Left hindlimb (tissue), 1 donor: ENCODE measurements at regions not wholly inside any gene's neighbourhood (a gene's known extent, or its start where the extent isn't known, plus 50 kb on each side); places are given as distances from the start of the nearest gene placed in this dataset.

Experiments
- DNase-seq: peaks from one replicate; pipeline ENCODE4 v3.0.0-alpha.2; 2018

DNA sequence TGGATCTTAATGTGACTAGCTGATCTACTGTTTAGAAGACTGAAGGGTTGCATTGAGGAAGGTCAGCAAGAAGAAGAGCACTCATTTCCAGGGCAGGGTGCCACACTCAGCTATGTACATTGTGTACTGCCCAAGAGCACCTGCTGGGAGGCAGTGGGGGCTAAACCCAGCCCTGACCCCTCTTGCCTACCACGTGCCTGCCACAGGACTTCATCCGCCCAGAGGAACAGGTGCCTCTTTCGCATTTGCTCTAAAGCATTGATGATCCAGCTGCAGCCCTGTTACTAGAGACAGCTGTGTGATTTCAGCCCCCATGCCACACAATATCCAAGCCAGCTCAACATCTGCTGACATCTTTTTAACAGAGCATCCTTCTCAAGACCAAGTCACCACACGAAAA, 341.8 kb downstream of the LMX1A start:
- DNase-seq: no peak

DNA sequence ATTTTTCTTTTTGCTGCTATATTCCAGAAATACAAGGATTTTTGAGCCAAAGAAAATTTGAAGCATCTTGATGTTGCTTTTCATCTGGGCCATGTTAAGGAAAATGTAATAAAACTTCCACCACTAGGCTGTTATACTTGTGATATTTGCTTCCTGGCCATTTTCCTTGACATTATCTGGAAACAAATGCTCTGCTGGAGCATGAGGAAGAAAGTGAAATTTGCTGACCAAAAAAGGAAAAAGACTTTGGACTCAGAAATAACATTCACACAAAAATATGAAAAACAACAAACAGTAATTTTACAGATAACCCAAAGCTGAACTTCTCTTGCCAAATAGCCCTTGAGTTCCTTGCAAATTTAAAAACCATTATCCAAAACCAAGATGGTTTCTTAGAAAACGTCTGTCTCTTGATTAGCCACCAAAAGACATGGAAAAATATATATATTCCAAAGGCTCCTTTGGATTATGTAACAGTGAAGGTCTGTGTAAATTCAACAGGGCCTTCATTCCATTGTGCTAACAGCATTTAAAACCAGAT, 344.5 kb downstream of the LMX1A start:
- DNase-seq: no peak

DNA sequence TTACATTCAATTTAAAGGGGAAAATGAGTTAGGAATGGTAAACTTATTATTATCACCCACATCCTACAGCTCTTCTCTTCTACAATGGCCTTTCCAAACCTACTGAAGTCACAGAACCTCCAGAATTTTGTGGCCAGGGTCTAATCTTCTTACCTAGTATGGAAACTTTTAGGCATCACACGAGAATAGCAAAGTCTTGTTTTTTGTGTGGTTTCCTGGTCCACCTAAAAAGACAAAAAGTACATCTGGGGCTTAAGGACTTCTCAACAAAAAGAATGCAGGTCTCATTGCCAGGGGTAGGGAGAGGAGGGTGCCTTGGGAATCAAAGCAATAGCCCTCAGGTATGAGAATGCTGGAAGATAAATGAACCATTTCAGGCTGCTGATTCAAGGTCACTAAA, 345.3 kb downstream of the LMX1A start:
- no peak for DNase-seq

DNA sequence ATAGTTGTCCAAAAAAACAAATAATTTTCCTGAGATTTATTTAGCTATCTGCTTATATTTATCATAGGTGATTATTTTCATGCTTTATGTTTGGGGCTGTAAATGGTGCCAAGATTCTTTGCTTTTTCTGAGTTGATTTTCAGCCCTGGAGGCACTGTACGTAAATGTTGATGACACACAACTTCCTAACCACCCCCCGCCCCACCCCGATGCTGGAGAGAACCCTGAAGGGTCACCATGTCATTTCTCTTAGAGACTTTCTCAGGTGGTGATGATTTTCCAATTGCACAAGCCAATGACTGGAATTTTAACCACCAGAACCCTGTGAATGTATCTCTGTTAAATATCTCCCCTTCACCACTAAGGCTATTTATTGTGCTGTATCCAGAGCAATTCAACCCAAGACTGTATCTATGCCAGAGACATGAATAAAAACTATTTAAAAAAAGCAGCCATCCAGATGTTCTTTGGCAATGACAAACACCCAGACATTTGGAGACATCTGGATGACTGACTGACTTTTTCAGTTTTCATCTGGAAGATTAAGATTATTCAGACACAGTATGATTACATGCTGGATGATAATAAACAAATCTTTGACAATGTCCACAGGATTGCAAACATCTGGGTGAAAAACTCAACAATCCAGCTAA, 346.0 kb downstream of the LMX1A start:
- no peak for DNase-seq

DNA sequence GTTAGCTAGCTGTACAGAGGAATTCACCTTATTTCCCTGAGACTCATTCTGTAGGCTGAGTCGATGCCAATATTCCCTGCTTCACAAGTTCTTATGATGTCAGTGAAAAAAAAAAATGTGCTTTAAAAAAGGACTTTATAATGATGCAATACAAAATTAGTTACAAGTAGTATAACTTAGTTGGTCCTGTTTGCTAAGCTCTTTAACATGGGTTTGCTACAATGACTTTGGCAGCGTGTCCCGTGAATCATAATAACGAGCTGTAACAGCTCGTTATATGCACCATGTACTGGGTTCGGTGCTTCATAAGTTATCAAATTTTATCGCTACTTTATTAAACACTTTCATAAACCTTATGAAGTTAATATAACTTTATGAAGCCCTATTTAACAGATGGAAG, 349.7 kb downstream of the LMX1A start:
- no peak for DNase-seq

DNA sequence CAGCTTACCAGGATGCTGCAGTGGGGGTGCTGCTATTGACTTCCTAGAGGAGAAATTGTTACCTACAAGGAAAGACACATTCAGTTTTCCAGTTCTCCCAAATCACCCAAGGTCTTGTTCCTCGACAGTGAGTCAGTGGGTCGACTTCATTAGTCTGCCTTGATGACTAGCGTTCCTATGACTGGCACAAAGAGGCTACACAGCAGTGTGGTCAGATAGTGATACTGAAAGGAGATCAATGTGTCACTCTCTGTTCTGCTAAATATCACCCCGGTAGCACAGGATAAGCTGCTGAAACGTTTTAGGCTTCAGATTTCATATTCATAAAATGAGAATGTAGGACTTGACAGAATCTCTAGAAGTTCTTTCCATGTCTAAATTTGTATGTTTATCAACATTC, 357.4 kb downstream of the LMX1A start:
- no peak for DNase-seq

DNA sequence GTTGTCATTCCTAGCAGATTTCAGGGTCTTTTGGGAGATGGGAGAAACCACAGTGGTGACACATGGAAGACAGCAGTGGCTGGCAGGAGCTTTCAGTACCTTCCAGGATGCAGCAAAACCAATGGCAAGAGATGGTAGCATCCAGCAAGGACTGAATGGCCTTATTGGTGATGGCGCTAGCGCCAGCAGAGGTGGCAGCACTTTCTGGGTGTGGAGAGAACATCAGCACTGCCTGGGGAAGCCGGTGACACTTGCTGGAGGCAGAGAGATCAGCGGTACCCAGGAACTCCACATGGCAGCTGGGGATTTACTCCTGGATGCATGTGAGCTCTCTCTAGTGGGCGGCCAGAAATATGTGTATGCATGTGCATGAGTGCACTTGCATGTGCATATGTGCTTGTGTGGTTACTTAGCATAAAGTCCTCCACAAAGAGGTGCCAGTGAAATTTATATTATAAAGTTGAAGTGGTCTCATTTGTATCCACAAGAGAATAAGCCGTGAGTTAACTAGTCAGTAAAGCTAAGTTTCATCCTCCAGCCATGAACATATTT, 364.7 kb downstream of the LMX1A start:
- no peak for DNase-seq

DNA sequence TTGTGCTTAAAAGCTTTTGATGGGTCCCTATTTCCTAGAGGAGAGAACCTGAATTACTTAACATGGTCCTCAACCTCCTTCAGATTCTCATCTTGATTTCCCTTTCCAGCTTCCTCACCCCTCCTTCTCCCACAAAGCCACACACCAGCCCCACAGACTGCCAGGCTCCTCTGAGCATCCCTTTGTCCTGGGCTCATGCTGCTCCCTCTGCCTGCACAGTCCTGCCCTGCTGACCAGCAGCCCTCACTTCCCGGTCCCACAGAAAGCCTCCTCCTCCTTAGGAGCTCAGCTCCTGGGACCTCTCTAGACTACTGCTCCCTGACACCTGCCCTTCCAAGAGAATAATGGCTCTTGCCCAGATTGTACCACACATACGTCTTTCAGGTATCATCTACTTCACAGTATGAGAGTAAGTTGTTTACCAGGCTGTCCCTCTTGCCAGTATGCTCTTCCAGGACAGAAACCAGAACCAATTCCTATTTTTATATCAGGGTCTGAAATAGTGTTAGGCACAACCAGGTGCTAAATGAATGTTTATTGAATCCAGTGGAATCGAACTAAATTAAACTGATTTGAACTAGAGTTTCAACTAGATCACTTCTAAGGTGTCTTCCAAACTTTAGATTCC, 373.4 kb downstream of the LMX1A start:
- no peak for DNase-seq

DNA sequence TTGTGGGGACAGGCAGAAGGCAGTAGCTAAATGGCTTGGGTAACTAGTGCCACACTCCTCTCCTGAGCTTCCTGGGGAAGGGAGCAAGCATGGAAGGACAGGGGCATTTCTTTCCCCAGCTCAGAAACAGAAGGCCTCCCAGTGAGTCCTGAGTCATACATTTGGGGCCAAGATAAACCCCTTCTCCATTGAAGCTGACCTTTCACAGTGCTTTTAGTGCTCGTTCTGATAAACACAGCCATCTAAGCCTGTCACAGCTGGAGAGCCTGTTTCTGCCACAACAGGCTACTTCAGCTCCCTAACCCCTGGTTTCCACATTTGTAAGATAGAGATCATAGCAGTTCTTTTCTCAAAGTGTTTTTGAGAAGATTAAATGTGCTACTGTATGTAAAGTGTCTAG, 374.0 kb downstream of the LMX1A start:
- DNase-seq: no peak

DNA sequence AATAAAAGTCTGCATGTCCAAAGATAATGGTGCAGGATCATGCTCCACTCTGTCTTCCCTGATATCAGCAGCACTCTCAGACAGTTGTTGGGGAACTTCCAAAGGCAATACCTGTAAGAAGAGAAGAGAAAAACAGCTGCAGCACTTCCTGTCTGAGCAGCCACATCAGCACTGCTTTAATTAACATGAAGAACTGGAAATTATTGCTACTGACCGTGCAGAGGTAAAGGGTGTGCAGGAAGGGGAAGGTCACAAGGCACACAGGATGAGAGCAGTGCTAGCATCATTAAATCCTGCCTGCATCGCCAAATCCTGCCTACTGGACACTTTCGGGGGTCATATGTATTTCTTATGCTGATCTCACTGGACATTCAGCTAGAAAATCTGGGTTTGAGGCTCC, 379.0 kb downstream of the LMX1A start:
- DNase-seq: no peak

DNA sequence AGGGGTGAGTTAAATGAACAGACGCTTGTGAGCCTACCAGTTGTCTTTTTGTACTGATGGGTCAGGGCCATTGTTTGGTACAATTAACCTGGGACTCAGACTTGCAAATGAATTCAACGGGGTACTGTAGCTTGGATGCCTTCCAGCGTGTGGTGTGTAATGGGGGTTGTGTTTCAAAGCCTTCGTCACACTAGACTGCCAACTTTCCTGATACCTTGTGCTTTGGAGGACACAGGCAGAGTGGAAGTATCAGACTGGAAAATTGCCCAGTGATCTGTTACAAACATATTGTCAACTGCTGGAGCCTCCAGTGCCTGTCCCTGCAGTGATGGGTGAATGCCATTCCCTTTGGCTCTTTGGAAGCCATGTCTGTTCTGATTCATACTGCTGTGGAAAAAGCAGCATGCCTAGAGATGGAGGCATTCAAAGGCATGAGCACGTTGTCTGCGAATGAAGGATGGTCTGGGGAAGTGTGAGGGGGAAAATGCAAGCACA, 384.5 kb downstream of the LMX1A start:
- DNase-seq: no peak

DNA sequence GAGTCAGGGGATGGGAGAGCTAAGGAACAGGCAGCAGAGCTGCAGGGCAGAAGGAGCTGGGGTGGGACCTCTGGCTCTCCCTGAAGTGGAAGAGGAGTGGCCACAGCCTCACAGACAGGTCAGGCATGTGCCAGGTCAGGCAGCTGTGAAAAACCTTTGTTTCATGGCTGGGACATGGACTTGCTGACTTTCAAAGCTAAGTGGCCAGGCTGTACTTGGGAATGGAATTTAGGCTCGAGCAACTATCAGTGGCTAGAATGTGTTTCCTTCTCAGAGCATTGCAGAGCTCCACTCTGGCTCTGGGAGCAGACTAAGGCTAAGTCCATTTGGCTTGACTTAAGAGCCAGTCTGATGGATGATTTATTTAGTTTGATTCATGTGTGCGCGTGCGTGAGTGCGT, 385.1 kb downstream of the LMX1A start:
- DNase-seq: no peak

DNA sequence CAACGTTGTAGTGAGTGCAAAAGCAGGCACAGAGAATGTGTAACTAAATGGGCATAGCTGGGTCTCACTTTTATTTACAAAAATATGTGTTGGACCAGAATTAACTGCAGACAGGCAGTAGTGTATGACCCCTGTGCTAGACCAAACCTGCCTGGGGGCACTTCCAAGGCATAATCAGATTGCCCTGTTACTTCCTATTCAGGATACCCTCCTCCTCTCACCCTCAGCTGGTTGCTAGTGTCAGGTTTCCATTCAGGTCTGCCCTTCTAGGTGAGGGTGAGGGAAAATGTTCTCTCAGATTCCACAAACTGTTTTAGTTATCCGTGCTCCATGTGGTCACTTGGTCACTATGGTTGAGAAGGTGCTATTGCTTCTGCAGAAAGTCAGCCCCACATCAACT, 387.3 kb downstream of the LMX1A start:
- no peak for DNase-seq

DNA sequence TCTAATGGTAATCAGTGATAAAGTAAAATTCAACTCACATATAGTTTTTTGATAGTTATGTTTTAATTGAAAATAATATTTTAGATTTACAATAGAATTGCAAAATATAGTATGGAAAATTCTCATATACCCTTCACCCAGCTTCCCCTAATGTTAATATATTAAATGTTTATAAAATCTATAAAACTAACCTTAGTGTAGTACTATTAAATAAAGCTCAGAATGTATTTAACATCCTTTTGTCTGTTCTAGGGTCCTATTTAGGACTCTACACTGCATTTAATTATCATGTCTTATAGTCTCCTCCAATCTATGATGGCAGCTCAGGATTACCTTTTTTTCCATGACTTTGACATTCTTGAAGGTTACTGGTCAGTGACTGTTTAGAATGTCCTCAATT, 389.2 kb downstream of the LMX1A start:
- no peak for DNase-seq

DNA sequence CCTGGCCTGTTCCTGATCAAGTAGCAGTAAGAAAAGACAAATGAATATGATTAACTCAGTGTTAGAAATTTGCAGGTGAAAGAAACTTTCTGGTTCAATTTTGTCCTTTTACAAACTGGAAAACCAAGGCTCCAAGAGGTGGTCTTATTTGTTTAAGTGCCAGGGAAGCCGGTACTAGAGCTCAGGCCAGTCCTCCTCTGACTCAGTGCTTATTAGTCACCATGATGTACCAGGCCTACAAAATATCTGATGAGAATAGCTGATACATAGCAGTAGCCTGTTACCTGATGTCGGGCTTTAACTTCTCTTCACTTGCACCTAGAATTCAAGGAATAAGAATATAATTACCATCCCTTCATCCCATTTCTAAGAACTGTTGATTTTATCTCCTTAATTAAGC, 394.8 kb downstream of the LMX1A start:
- no peak for DNase-seq

DNA sequence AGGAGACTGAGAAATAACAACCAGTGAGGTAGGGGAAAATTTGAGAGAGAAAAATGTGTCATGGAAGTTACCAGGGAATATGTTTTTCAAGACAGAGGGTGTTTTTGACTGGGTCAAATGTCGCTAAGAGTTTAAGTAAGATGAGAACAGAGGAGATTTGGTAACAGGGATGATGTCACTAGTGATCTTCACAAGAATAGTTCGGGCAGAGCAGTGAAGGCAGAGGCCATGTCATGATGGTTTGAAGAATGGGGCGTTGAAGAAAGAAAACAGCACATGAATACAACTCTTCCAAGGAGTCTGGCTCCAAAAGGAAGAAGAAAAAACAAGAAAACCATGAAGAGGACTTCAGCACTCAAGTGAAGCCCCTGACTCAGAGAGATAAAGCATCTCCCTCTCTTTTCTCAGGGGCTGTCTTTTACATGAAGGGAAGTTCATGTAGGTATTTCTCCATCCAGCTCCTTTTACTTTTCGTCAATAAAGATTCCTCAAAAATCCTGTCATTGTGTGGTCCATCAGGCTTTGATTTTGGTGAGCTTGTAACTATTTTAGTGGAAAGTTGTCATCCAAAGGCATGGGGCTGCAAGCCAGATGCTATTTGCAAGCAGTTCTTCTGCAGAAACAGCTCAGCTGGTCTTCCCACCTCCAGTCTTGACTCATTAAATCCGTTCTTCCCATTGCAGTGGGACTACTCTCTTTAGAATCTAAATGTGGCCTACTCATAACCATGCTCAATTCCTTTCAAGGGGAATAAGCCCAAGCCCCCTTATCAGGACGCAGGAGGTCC, 397.3 kb downstream of the LMX1A start:
- DNase-seq: no peak

DNA sequence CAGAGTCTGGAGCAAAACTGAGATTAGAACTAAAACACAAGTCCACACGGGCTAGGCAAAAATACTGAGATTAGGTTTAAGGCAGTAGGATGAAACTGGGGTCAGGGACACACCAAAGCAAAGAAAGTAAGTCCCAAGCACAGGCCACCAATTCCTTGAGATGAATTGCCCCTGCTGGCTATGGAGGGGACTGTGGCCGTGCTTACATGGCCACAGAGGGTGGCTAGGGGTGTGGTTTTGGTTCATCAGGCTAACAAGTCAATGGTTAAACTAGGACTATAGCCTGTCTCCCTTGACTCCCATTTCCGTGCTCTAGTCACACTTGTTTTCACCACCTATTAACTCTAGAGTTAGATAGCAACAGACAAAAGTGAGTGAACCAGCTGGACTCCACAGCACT, 394.8 kb downstream of the PBX1 start:
- DNase-seq: no peak

DNA sequence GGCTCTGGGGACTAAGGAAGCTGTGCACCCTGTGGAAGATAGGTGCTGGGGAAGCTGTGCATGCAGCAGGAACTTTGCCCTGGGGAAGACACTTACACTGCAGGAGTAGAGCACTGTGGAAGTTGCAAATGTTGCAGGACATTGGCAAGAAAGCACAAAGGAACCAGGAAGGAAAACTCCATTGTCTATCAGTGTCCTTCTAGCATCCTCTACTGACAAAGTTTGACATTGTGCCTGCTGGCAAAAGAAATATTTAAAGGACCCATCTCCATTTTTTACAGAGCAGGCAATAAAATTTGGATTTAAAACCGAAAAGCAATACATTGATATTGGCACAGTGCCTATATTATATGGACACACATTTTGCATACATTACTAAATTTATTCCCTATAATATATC, 394.1 kb downstream of the PBX1 start:
- no peak for DNase-seq

DNA sequence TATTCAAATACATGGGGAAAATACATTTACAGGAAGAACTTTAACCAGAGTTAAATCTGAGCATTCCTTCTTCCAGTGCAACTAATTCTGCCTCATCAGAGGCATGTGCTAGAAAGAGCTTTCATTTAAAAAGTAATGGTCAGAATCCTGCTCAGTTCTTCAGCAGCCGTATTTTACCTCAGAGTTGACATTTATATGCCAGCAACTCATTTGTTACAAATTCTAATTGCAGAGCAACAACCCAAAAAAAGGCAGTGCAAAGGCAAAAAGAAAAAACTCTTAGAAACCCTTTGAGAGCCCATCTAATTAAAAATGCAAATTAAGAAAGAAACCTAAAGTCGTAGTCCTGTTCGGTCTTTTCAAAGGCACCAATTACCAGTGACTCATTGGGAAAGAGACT, 392.5 kb downstream of the PBX1 start:
- no peak for DNase-seq

DNA sequence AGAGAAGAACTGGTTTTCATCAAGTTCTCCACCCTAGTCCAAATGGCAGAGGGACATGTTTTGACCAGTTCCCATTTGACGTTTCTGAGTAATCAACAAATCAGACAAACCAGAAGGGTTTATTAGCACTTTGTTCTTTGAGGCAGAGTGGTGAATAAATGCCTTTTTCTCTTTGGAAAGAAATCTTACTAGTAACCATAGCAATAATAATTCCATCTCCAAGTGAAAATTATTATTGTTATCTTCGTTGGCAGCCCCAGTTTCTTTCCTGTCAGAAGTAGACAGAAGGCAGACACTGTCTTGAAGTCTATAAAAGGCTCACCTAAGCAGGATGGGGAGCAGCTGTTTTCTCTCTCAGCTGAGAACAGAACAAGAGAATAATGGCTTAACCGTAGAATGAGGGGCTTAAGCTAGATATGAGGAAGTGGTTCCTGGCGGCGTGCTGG, 391.6 kb downstream of the PBX1 start:
- DNase-seq: no peak

DNA sequence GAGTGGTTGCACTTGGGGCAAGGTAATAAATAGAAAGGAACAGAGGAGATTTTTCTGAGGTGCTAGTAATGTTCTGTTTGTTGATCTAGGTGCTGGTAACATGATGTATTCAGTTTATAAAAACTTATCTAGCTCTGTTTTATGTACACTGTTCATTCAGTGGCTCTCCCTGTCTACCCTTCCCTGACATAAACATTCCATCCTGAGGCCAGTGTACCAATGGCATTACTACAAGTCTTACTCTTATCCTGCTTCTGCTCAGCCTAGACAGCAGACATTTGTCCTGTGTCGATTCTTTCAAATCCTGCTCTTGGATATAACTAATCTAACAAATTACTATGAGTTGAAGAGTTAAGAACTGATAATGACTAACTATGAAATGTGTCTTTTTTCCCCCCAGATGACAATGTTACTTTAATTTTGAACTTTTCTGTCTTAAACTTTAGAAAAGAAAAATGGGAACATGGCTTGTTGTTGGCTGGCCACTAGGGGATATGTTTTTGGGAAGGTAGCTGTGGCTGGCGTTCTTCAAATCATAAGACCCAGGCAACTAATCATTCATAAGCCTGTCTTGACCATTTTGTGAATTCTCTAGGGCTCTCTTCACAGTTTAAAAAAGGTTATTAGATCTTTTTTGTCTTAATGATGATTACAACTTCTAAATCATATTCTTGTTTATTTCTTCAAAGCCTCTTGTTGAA, 390.9 kb downstream of the PBX1 start:
- DNase-seq: no peak

DNA sequence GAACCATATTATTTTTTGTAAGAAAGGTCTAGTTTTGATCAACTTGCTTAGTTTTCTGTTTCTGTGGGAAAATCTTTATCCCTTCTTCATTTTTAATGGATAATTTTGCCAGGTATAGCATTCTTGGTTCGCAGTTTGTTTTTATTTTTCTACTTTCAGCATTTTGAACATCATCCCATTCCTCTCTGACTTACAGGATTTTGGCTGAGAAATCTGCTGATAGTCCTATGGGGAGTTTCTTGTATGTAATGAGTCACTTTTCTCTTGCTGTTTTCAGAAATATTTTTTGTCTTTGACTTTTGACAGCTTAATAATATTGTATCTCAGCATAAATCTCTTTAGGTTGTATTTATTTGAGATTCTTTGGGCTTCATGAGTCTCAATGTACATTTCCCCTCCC, 389.1 kb downstream of the PBX1 start:
- DNase-seq: no peak

DNA sequence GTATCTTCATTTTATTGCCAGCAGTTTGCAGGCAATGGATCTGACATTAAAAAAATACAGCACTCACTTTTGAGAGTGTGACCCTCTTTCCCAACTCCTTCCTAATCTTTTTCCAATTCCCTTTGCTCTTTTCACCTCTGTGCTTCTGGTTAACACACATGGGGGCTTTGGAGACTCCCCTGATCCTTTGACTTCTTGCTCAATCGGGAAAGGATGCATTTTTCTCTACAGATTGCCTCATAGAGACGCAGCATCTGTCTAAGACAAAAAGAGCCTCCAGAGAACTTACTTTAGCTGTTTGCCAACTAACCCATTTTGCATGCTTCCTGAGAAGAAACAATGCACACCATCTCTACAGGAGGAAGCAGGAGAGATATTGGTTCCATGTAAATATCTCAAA, 378.3 kb downstream of the PBX1 start:
- DNase-seq: no peak
